Myocyte (in vitro differentiated cells): ENCODE measurements at regions not wholly inside any gene's neighbourhood (a gene's known extent, or its start where the extent isn't known, plus 50 kb on each side); places are given as distances from the start of the nearest gene placed in this dataset.

Experiments used
- DNase-seq: peaks from one replicate; pipeline ENCODE4 v3.0.0-alpha.2; 2012; ENCODE audit warnings: low read depth

DNA sequence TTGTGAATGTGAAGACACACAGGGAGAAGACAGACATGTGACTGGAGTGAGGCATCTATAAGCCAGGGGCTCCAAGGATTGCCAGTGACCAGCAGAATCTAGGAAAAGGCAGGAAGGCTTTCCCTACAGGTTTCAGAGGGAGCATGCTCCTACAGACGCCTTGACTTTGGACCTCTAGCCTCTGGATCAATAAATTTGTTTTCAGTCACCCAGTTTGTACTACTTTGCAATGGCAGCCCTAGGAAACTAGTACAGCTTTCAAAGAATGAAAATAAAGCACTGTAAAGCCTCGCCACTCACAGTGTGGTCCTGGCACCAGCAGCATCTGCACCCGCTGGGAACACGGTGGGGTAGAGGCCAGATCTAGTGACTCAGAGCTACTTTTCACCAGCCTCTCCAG, 510.0 kb downstream of the LTN1 start:
- DNase-seq = no peak

- no peak for DNase-seq
Measured at GRCh38 chr21:28480470-28480869, 512.2 kb downstream of the LTN1 start.

- peak; percentile 62 for DNase-seq
Measured at GRCh38 chr21:28473530-28474220, 519.0 kb downstream of the LTN1 start.

GRCh38 chr21:28472543-28472942, 520.1 kb downstream of the LTN1 start:
- DNase-seq = peak; percentile 30

DNA sequence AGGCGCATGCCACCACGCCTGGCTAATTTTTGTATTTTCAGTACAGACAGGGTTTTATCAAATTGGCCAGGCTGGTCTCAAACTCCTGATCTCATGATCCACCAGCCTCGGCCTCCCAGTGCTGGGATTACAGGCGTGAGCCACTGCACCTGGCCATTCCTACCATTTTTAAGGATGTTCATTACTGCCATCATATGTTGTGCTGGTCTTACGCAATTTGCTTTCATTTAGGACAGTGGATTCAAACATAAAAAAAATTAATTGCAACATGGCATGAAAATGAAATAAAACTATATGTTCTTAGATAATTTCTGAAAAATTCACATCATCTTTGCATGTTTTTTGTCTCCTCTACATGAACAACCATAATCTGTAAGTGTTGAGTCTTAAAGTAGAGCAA, 527.7 kb downstream of the LTN1 start:
- DNase-seq = no peak

- DNase-seq = no peak
Measured at GRCh38 chr21:28464095-28464494, 528.6 kb downstream of the LTN1 start.

DNA sequence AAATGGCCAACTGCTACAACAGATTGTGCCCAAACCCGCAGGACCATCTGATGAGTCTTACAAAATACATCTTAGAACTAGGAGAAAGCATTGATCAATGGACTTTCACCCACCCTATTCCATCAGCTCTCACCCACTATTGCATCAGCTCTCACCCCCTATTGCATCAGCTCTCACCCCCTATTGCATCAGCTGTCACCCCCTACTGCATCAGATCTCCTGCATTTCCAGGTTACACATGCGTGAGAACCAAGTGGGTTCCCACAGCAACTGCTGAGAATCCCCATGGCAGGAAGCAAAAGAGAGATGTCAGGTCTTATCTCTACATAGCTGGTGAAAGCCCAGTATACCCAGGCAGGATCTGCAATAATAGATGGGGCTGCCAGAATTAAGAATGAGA, 533.5 kb downstream of the LTN1 start:
- no peak for DNase-seq

DNA sequence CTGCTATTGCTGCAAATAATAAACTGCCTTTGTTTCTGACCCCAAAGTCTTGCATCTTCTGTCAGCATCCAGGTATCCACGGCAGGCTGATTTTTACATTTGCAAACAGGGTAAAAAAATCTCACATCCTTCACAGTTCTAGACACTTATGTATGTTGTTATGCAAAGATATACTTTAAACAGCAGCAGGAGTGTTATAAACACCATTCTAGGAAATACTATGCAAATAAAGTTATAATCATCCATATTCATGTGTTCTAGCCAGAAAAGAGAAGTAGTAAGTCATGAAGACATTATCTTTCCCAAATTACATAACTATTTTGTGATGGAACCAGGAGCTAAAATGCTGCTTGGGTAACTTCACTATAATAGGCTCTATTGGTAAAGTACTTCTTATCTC, 534.2 kb downstream of the LTN1 start:
- DNase-seq = no peak

DNA sequence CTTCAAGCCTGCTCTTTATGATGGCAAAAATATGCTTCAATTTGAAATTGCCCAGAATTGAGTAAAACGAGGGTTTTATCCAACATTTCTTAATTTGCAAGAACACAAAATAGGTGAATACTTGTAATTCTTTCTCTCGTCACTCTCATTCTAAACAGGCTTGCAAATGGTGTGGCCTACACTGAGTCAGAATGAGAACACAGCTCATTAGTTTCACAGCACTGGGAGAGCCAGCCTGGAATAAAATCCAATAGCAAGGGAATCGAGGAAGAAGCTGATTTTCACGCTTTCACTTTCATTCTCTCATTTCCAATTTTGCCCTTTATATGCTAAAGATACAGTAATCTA, 537.5 kb downstream of the LTN1 start:
- DNase-seq = peak; percentile 24

DNA sequence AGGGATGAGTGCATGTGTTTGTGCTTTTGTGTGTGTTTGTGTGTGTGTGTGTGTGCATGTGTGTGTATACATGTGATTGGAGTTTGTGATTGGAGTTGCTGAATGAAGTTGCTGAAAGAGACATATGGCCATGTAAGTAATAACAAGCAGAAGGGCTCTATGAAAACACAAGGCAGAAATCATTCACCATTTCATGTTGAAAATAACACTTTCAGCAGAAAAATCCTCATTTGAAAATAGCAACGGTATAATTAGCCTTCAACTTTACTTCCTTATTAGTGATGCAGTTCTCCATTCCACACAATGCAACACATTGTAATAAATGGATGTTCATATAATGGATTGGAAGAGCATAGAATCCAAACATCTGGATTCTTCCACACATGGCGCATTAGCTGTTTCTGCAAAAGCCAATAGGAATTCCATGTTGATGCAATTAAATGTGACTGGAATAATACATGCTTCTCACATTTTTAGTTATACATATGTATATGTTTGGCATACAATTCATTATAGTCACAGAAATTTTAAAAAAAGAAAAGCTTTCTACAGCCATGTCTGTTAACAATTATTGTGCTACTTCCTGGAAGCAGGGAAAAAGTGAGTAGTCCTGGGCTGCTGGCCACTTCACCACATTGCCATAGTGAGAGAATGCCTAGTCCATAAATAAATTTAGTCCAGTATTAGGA, 538.0 kb downstream of the LTN1 start:
- peak; percentile 30 for DNase-seq

GRCh38 chr21:28447462-28447861, 545.2 kb downstream of the LTN1 start:
- DNase-seq = peak; percentile 13

DNA sequence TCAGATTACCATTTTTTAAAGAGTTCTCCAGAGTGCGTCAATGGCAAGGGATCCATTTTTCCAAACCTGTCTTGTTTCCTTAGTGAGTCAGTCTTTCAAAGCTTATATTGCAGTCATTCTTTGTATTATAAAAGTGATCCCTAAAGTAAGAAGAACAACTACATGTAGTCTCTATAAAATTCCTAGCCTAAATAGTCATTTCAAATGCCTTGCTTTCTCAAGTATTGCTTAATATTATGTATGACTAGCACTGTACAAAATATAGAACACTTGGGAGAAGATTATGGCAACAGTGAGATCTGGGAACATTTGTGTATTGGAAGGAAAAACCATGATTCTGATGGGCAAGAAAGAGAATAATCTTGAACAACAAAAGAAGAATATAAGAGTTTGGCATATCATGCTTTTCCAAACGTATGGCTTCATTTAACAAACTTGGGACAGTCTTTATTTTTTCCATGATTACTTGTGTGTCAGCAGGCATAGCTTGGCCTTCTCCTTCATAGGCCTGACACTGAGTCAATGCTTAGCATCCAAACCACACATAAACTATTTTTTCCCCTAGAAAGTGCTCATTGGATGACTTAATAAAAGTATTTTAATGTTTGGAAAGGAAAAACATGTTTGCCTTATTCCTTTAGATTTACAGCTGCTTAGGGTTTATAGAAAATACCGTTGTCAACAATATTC, 547.4 kb downstream of the LTN1 start:
- DNase-seq = no peak

DNA sequence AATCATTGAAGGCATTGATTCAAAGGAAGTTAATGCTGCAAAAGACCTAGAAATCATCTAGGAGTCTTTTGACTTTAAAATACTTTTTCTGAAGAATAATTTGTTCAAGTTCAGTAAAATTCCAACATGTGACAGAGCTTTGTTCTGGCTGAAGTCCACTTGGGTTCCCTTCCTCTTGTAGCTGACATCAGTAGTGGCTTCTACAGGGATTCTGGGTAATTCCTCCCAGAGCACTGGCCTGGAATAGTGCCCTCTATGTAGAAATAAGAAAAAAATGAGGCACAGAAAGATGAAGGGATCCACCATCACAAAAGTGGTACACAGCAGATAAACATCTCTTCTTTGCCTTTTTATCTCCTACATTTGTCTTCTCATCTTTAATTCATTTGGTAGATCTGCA, 548.1 kb downstream of the LTN1 start:
- no peak for DNase-seq

GRCh38 chr21:28444111-28444510, 548.6 kb downstream of the LTN1 start:
- DNase-seq = no peak

DNA sequence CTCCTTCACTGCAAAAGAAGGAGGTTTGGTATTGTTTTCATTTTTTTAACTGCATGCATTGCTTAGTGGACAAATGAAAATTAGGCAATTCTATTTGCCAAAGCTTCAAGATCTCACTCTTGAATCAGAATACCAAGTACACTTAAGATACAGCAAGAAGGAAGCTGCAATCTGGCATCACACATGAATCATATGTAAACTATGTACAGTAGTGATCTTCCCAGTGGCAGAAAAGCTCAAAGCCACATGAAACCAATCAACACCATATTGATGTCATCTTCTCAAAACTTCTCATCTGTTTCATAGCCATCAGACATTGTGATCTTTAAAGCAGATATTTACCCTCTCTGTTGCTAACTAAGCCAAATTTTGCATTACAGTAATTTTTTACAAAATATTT, 550.1 kb downstream of the LTN1 start:
- DNase-seq = peak; percentile 19

GRCh38 chr21:28442085-28442484, 550.6 kb downstream of the LTN1 start:
- DNase-seq = no peak

- DNase-seq = no peak
Measured at GRCh38 chr21:28439788-28440187, 552.9 kb downstream of the LTN1 start.

GRCh38 chr21:28439251-28439650, 553.4 kb downstream of the LTN1 start:
- DNase-seq = no peak

GRCh38 chr21:28437061-28437460, 555.6 kb downstream of the LTN1 start:
- DNase-seq = no peak

- peak; percentile 47 for DNase-seq
Measured at GRCh38 chr21:28436286-28436932, 556.3 kb downstream of the LTN1 start.

GRCh38 chr21:28431527-28432200, 561.0 kb downstream of the LTN1 start:
- no peak for DNase-seq

- DNase-seq = no peak
Measured at GRCh38 chr21:28431022-28431421, 561.7 kb downstream of the LTN1 start.
